ENCODE measurements at regions not wholly inside any gene's neighbourhood (a gene's known extent, or its start where the extent isn't known, plus 50 kb on each side); places are given as distances from the start of the nearest gene placed in this dataset.
A peak's percentile ranks its signal among the peaks of the same experiment; 100 is the strongest.

- Histone ChIP-seq H3K4me3 (ENCODE audit: low read depth, low read length) (no peak overlapping the region), H3K9me3 (ENCODE audit: control insufficient read depth, insufficient read depth, low read length) (no peaks in the 10 kb centered on the region), H3K27me3 (ENCODE audit: control insufficient read depth, insufficient read depth, low read length) (no peaks in the 10 kb centered on the region), H3K27ac (ENCODE audit: low read depth, low read length) (no peak overlapping the region)
- ChIA-PET CTCF (interaction anchor here (0.6 to 0.7 kb wide), 2 partner anchors 329 to 716 kb away, joined by 3 read pairs; no protein-coding TSS in a partner anchor), POLR2A (no interaction called here)
- peak; percentile 46 for TF ChIP-seq CTCF (IDR thresholded peaks at IDR 0.05; ENCODE audit: low read depth, low read length)
- no peak for DNase-seq (ENCODE audit: low read depth, low spot score)
These were observed 623.5 kb downstream of the FLRT2 start for GRCh38 chr14:86153480-86153879.

- POLR2A ChIA-PET = no interaction called here
These were observed 613.3 kb downstream of the FLRT2 start for GRCh38 chr14:86143248-86143647.

GRCh38 chr14:86141966-86142365 lies 612.0 kb downstream of the FLRT2 start:
- H3K27me3 ChIP-seq (ENCODE audit: control insufficient read depth, insufficient read depth, low read length) = no peaks in the 10 kb centered on the region
- TF ChIP-seq CTCF (IDR thresholded peaks at IDR 0.05; ENCODE audit: low read depth, low read length) = no peak
- POLR2A ChIA-PET = no interaction called here
- no peak overlapping the region for H3K4me3 ChIP-seq (ENCODE audit: low read depth, low read length)
- DNase-seq (ENCODE audit: low read depth, low spot score) = no peak
- CTCF ChIA-PET = no interaction called here
- H3K27ac ChIP-seq (ENCODE audit: low read depth, low read length) = no peak overlapping the region
- no peaks in the 10 kb centered on the region for H3K9me3 ChIP-seq (ENCODE audit: control insufficient read depth, insufficient read depth, low read length)

More at GRCh38 chr14:86143248-86143647, 613.3 kb downstream of the FLRT2 start:
- TF ChIP-seq CTCF (IDR thresholded peaks at IDR 0.05; ENCODE audit: low read depth, low read length) = no peak
- CTCF ChIA-PET = no interaction called here
- Histone ChIP-seq H3K27ac (ENCODE audit: low read depth, low read length) (no peak overlapping the region), H3K9me3 (ENCODE audit: control insufficient read depth, insufficient read depth, low read length) (no peaks in the 10 kb centered on the region), H3K4me3 (ENCODE audit: low read depth, low read length) (no peak overlapping the region), H3K27me3 (ENCODE audit: control insufficient read depth, insufficient read depth, low read length) (no peaks in the 10 kb centered on the region)
- no peak for DNase-seq (ENCODE audit: low read depth, low spot score)

GRCh38 chr14:86129426-86129825 lies 599.5 kb downstream of the FLRT2 start:
- no peak for TF ChIP-seq CTCF (IDR thresholded peaks at IDR 0.05; ENCODE audit: low read depth, low read length)
- ChIA-PET CTCF (no interaction called here), POLR2A (no interaction called here)

GRCh38 chr14:86124328-86124727 lies 594.4 kb downstream of the FLRT2 start:
- no peak for DNase-seq (ENCODE audit: low read depth, low spot score)
- no peak for TF ChIP-seq CTCF (IDR thresholded peaks at IDR 0.05; ENCODE audit: low read depth, low read length)
- Histone ChIP-seq H3K9me3 (ENCODE audit: control insufficient read depth, insufficient read depth, low read length) (no peaks in the 10 kb centered on the region), H3K27me3 (ENCODE audit: control insufficient read depth, insufficient read depth, low read length) (no peaks in the 10 kb centered on the region), H3K27ac (ENCODE audit: low read depth, low read length) (no peak overlapping the region), H3K4me3 (ENCODE audit: low read depth, low read length) (no peak overlapping the region)
- CTCF ChIA-PET = interaction anchor here (0.7 kb wide), 1 partner anchor 324 kb away, joined by 3 read pairs; no protein-coding TSS in a partner anchor
- POLR2A ChIA-PET = no interaction called here

More at GRCh38 chr14:86129426-86129825, 599.5 kb downstream of the FLRT2 start:
- no peak for DNase-seq (ENCODE audit: low read depth, low spot score)
- no peak overlapping the region for H3K27ac ChIP-seq (ENCODE audit: low read depth, low read length)
- no peak overlapping the region for H3K4me3 ChIP-seq (ENCODE audit: low read depth, low read length)
- no peaks in the 10 kb centered on the region for H3K9me3 ChIP-seq (ENCODE audit: control insufficient read depth, insufficient read depth, low read length)
- H3K27me3 ChIP-seq (ENCODE audit: control insufficient read depth, insufficient read depth, low read length) = no peaks in the 10 kb centered on the region

Data from AG04450 (cell line).